ENCODE measurements at regions not wholly inside any gene's neighbourhood (a gene's known extent, or its start where the extent isn't known, plus 50 kb on each side); places are given as distances from the start of the nearest gene placed in this dataset.

- no peak for TF ChIP-seq EZH2 (IDR thresholded peaks at IDR 0.05; ENCODE audit: insufficient read depth, poor library complexity, severe bottlenecking)
- no peak for TF ChIP-seq EZH2phosphoT487 (IDR thresholded peaks at IDR 0.05; ENCODE audit: insufficient read depth, low read depth)
These were observed 51.7 kb upstream of the SLC4A7 start for GRCh38 chr3:27535809-27536392.
